Keratinocyte (primary cell): ENCODE measurements at regions not wholly inside any gene's neighbourhood (a gene's known extent, or its start where the extent isn't known, plus 50 kb on each side); places are given as distances from the start of the nearest gene placed in this dataset.

Experiments used
- CTCF ChIP-seq, 3 experiments: IDR thresholded peaks in 1 of 3; conservative IDR thresholded peaks in 1 of 3; optimal IDR thresholded peaks in 1 of 3; 2 replicates in 2 of 3; 3 replicates in 1 of 3; pipeline versions ENCODE3 to v1.5.1; 2011; ENCODE audit warnings: low read length in 3 of 3, mild to moderate bottlenecking in 3 of 3, moderate library complexity in 2 of 3, control low read depth in 1 of 3, inconsistent platforms in 1 of 3; ENCODE audit not compliant: insufficient read depth in 2 of 3; ENCODE audit errors: extremely low read depth in 1 of 3
- EZH2 ChIP-seq: IDR thresholded peaks from one replicate; pipeline ENCODE4 v1.6.1; 2012; ENCODE audit warnings: inconsistent platforms, mild to moderate bottlenecking, low read length, moderate library complexity

GRCh38 chr9:78596346-78596745, 299.4 kb downstream of the PSAT1 start:
- TF ChIP-seq CTCF (optimal IDR thresholded peaks at IDR 0.05 in 1 of 3, IDR thresholded peaks at IDR 0.05 in 1 of 3, conservative IDR thresholded peaks at IDR 0.05 in 1 of 3; ENCODE audit: extremely low read depth in 1 of 3, insufficient read depth in 2 of 3, low read length in 3 of 3) (no peak), EZH2 (no peak)
